Smooth muscle cell (in vitro differentiated cells): ENCODE measurements at regions not wholly inside any gene's neighbourhood (a gene's known extent, or its start where the extent isn't known, plus 50 kb on each side); places are given as distances from the start of the nearest gene placed in this dataset.

Experiments
- DNase-seq: peaks from one replicate; lab custom pipeline; 2025; ENCODE audit not compliant: unreplicated experiment; lab: John Stamatoyannopoulos, UW
- H2AFZ ChIP-seq: fragments of 200-600 bp; sonication (generic); 2 replicates; pipeline ENCODE4 v1.6.0; 2016; ENCODE audit warnings: antibody characterized with exemption, low read depth, mild to moderate bottlenecking
- H3F3A ChIP-seq: fragments of 200-600 bp; sonication (generic); 2 replicates; pipeline ENCODE4 v1.6.0; 2017; ENCODE audit warnings: antibody characterized with exemption, low read depth
- H3K27ac ChIP-seq: fragments of 200-600 bp; sonication (generic); 2 replicates; pipeline ENCODE4 v1.5.1; 2016; ENCODE audit warnings: low read depth, mild to moderate bottlenecking
- H3K27me3 ChIP-seq: fragments of 200-600 bp; sonication (generic); 2 replicates; pipeline ENCODE4 v1.6.1; 2016; ENCODE audit warnings: low read depth, mild to moderate bottlenecking
- H3K36me3 ChIP-seq: fragments of 200-600 bp; sonication (generic); 2 replicates; pipeline ENCODE4 v1.5.1; 2016; ENCODE audit warnings: low read depth
- H3K4me1 ChIP-seq: fragments of 200-600 bp; sonication (generic); 2 replicates; pipeline ENCODE4 v1.5.1; 2016; ENCODE audit warnings: low read depth
- H3K4me2 ChIP-seq: fragments of 200-600 bp; sonication (generic); 2 replicates; pipeline ENCODE4 v1.6.0; 2016; ENCODE audit warnings: mild to moderate bottlenecking
- H3K4me3 ChIP-seq: fragments of 200-600 bp; sonication (generic); 2 replicates; pipeline ENCODE4 v1.5.1; 2016; ENCODE audit warnings: mild to moderate bottlenecking
- H3K79me2 ChIP-seq: fragments of 200-600 bp; sonication (generic); 2 replicates; pipeline ENCODE4 v1.6.0; 2016; ENCODE audit warnings: low read depth, mild to moderate bottlenecking
- H3K9ac ChIP-seq: fragments of 200-600 bp; sonication (generic); 2 replicates; pipeline ENCODE4 v1.6.0; 2016; ENCODE audit warnings: low read depth
- H3K9me3 ChIP-seq: fragments of 200-600 bp; sonication (generic); replicated peaks from 2 replicates; pipeline ENCODE4 v1.5.1; 2016; ENCODE audit warnings: low read depth
- H4K20me1 ChIP-seq: fragments of 200-600 bp; sonication (generic); 2 replicates; pipeline ENCODE4 v1.6.0; 2016; ENCODE audit warnings: low read depth
- CTCF ChIP-seq: fragments of 200-600 bp; sonication (generic); IDR thresholded peaks from 2 replicates; pipeline ENCODE4 v1.5.1; 2017; ENCODE audit warnings: borderline replicate concordance, mild to moderate bottlenecking, antibody characterized with exemption; ENCODE audit not compliant: insufficient read depth, poor library complexity, severe bottlenecking
- WGBS: methylation state at CpG from one replicate; pipeline ENCODE4 v1.1.7; 2016; ENCODE audit warnings: low lambda C conversion rate; 5-methylcytosine and 5-hydroxymethylcytosine counted together

GRCh38 chr12:59046763-59047534 is 126.6 kb upstream of the LRIG3 start:
- H3K9ac ChIP-seq: no peak overlapping the region
- H3K36me3 ChIP-seq: no peaks in the 10 kb centered on the region
- H3K4me3 ChIP-seq: no peak overlapping the region
- peak overlapping the region; percentile 6 for H3K27ac ChIP-seq
- H3F3A ChIP-seq: no peaks in the 10 kb centered on the region
- DNase-seq: no peak
- TF ChIP-seq CTCF: no peak
- no peaks in the 10 kb centered on the region for H3K9me3 ChIP-seq
- H4K20me1 ChIP-seq: no peaks in the 10 kb centered on the region
- WGBS: 74% methylated on average over 2 of the region's 2 CpGs
- H3K79me2 ChIP-seq: no peaks in the 10 kb centered on the region
- peaks cover 8% of the 10 kb centered on the region for H3K4me1 ChIP-seq
- no peak overlapping the region for H2AFZ ChIP-seq
- no peaks in the 10 kb centered on the region for H3K27me3 ChIP-seq
- H3K4me2 ChIP-seq: no peak overlapping the region

- H3K9ac ChIP-seq: no peak overlapping the region
- peaks cover 4% of the 10 kb centered on the region for H3F3A ChIP-seq
- no peaks in the 10 kb centered on the region for H3K79me2 ChIP-seq
- peaks cover 27% of the 10 kb centered on the region for H3K4me1 ChIP-seq
- H3K27ac ChIP-seq: no peak overlapping the region
- no peak overlapping the region for H2AFZ ChIP-seq
- H3K4me3 ChIP-seq: no peak overlapping the region
- no peaks in the 10 kb centered on the region for H3K9me3 ChIP-seq
- no peak for DNase-seq
- H3K27me3 ChIP-seq: no peaks in the 10 kb centered on the region
- H3K4me2 ChIP-seq: no peak overlapping the region
- 99% methylated on average over 2 of the region's 2 CpGs for WGBS
- H4K20me1 ChIP-seq: no peaks in the 10 kb centered on the region
- no peaks in the 10 kb centered on the region for H3K36me3 ChIP-seq
- no peak for TF ChIP-seq CTCF
Measured at GRCh38 chr12:59044791-59045190, 124.5 kb upstream of the LRIG3 start.

GRCh38 chr12:59041241-59042121 is 121.2 kb upstream of the LRIG3 start:
- peak overlapping the region; percentile 55 for H3K9ac ChIP-seq
- H3K36me3 ChIP-seq: no peaks in the 10 kb centered on the region
- no peak for DNase-seq
- peak overlapping the region; percentile 87 for H3K27ac ChIP-seq
- peaks cover 4% of the 10 kb centered on the region for H3F3A ChIP-seq
- peak overlapping the region; percentile 63 for H3K4me2 ChIP-seq
- 53% methylated on average over 4 of the region's 4 CpGs for WGBS
- H3K4me1 ChIP-seq: peaks cover 37% of the 10 kb centered on the region
- TF ChIP-seq CTCF: no peak
- H4K20me1 ChIP-seq: no peaks in the 10 kb centered on the region
- no peaks in the 10 kb centered on the region for H3K79me2 ChIP-seq
- peak overlapping the region; percentile 17 for H2AFZ ChIP-seq
- H3K9me3 ChIP-seq: no peaks in the 10 kb centered on the region
- H3K4me3 ChIP-seq: no peak overlapping the region
- no peaks in the 10 kb centered on the region for H3K27me3 ChIP-seq
